ENCODE measurements at regions not wholly inside any gene's neighbourhood (a gene's known extent, or its start where the extent isn't known, plus 50 kb on each side); places are given as distances from the start of the nearest gene placed in this dataset.

DNA sequence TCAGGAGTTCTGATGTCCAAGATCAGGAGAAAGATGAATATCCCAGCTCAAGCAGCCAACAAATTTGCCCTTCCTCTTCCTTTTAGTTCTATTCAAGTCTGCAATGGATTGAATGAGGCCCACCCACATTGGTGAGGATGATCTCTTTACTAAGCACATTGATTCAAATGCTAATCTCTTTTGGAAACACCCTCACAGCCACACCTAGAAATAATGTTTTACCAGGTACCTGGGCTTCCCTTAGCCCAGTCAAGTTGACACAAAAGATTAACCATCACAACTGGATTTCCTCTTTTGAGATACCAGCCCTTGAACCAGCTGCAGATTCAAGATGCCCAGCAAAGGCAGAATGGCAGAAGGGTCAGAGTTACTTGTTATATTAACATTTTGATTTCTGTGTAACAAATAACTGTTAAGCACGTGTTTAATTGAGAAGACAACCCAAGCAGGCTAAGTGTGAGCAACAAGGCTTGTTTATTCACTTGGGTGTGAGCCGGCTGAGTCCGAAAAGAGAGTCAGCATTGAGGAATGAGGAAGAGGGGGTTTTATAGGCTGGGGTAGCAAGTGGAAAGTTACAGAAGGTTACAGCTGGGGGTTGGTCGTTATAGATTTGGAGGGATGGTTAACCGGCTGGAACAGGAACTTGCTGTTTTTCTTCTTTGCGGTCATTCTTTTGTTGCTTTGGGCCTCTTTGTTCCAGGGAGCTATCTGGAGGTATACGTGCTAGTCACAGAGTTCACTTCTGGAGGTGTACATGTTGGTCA, 180.3 kb downstream of the EMP1 start:
- TF ChIP-seq, protein P1, sequence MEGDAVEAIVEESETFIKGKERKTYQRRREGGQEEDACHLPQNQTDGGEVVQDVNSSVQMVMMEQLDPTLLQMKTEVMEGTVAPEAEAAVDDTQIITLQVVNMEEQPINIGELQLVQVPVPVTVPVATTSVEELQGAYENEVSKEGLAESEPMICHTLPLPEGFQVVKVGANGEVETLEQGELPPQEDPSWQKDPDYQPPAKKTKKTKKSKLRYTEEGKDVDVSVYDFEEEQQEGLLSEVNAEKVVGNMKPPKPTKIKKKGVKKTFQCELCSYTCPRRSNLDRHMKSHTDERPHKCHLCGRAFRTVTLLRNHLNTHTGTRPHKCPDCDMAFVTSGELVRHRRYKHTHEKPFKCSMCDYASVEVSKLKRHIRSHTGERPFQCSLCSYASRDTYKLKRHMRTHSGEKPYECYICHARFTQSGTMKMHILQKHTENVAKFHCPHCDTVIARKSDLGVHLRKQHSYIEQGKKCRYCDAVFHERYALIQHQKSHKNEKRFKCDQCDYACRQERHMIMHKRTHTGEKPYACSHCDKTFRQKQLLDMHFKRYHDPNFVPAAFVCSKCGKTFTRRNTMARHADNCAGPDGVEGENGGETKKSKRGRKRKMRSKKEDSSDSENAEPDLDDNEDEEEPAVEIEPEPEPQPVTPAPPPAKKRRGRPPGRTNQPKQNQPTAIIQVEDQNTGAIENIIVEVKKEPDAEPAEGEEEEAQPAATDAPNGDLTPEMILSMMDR (conservative IDR thresholded peaks at IDR 0.05; ENCODE audit: low read depth, low read length), result no peak
- TF ChIP-seq EZH2phosphoT487 (IDR thresholded peaks at IDR 0.05; ENCODE audit: borderline replicate concordance, low read length) (no peak), EZH2 (IDR thresholded peaks at IDR 0.05; ENCODE audit: low read length, unreplicated experiment) (no peak)
